ENCODE measurements at regions not wholly inside any gene's neighbourhood (a gene's known extent, or its start where the extent isn't known, plus 50 kb on each side); places are given as distances from the start of the nearest gene placed in this dataset.

GRCh38 chr22:48323746-48324145 lies 1503.9 kb downstream of the BRD1 start:
- no peak for DNase-seq
- H3K9me3 ChIP-seq (replicated peaks in 1 of 3): no peaks in the 10 kb centered on the region
- no peaks in the 10 kb centered on the region for H3K27me3 ChIP-seq
- H3K4me3 ChIP-seq: no peak overlapping the region
- intact Hi-C loops (cut with DNase I): no loop called here
- no peak overlapping the region for H3K27ac ChIP-seq
- TF ChIP-seq CTCF (IDR thresholded peaks at IDR 0.05) (no peak), POLR2A (IDR thresholded peaks at IDR 0.05) (no peak)
- no peaks in the 10 kb centered on the region for H3K36me3 ChIP-seq (replicated peaks in 1 of 2)
- 89 to 94% (median 90%) methylated on average over 4 to 7 of the region's 7 CpGs for WGBS, 4 donors
- no peaks in the 10 kb centered on the region for H3K4me1 ChIP-seq (replicated peaks in 1 of 2)

GRCh38 chr22:48322907-48323306 lies 1504.8 kb downstream of the BRD1 start:
- no peaks in the 10 kb centered on the region for H3K27me3 ChIP-seq
- no peak overlapping the region for H3K4me3 ChIP-seq
- TF ChIP-seq POLR2A (IDR thresholded peaks at IDR 0.05): no peak
- TF ChIP-seq CTCF (IDR thresholded peaks at IDR 0.05): no peak
- no peak for DNase-seq
- WGBS, 4 donors: 82 to 88% (median 86%) methylated on average over 2 of the region's 2 CpGs
- H3K9me3 ChIP-seq (replicated peaks in 1 of 3): no peaks in the 10 kb centered on the region
- intact Hi-C loops (cut with DNase I): no loop called here
- H3K36me3 ChIP-seq (replicated peaks in 1 of 2): no peaks in the 10 kb centered on the region
- H3K27ac ChIP-seq: no peak overlapping the region
- H3K4me1 ChIP-seq (replicated peaks in 1 of 2): no peaks in the 10 kb centered on the region

GRCh38 chr22:48321986-48322545 lies 1505.6 kb downstream of the BRD1 start:
- no peak for DNase-seq
- Histone ChIP-seq H3K4me3 (no peak overlapping the region), H3K36me3 (replicated peaks in 1 of 2) (no peaks in the 10 kb centered on the region), H3K27me3 (no peaks in the 10 kb centered on the region), H3K4me1 (replicated peaks in 1 of 2) (no peaks in the 10 kb centered on the region), H3K27ac (no peak overlapping the region), H3K9me3 (replicated peaks in 1 of 3) (no peaks in the 10 kb centered on the region)
- TF ChIP-seq CTCF (IDR thresholded peaks at IDR 0.05) (no peak), POLR2A (IDR thresholded peaks at IDR 0.05) (no peak)
- intact Hi-C loops (cut with DNase I): no loop called here
- 71 to 92% (median 84%) methylated on average over 2 to 9 of the region's 9 CpGs for WGBS, 4 donors

- TF ChIP-seq CTCF (IDR thresholded peaks at IDR 0.05) (no peak), POLR2A (IDR thresholded peaks at IDR 0.05) (no peak)
- Histone ChIP-seq H3K36me3 (replicated peaks in 1 of 2) (no peaks in the 10 kb centered on the region), H3K4me1 (replicated peaks in 1 of 2) (no peaks in the 10 kb centered on the region), H3K4me3 (no peak overlapping the region), H3K27me3 (no peaks in the 10 kb centered on the region), H3K27ac (no peak overlapping the region), H3K9me3 (replicated peaks in 1 of 3) (no peaks in the 10 kb centered on the region)
- intact Hi-C loops (cut with DNase I): no loop called here
- no peak for DNase-seq
- 53 to 68% (median 61%) methylated on average over 15 to 18 of the region's 18 CpGs for WGBS, 4 donors
Observed at GRCh38 chr22:48320683-48321451, 1506.8 kb downstream of the BRD1 start.

Data from adrenal gland (tissue), 9 donors.